ENCODE measurements at regions not wholly inside any gene's neighbourhood (a gene's known extent, or its start where the extent isn't known, plus 50 kb on each side); places are given as distances from the start of the nearest gene placed in this dataset.

- no peak overlapping the region for H2AFZ ChIP-seq (ENCODE audit: low read length)
- no peaks in the 10 kb centered on the region for H4K20me1 ChIP-seq (ENCODE audit: insufficient read depth, low read length)
- H3K9me3 ChIP-seq (ENCODE audit: low read length), result no peaks in the 10 kb centered on the region
- no peaks in the 10 kb centered on the region for H3K36me3 ChIP-seq (ENCODE audit: insufficient read depth, low read length)
- H3K27ac ChIP-seq (ENCODE audit: low read depth, low read length, poor library complexity, severe bottlenecking), result no peak overlapping the region
- H3K4me3 ChIP-seq (ENCODE audit: low read depth, low read length, poor library complexity, severe bottlenecking), result no peak overlapping the region
- no peaks in the 10 kb centered on the region for H3K4me1 ChIP-seq (ENCODE audit: insufficient read depth, low read length, severe bottlenecking)
- H3K27me3 ChIP-seq (ENCODE audit: insufficient read depth, low read length), result no peaks in the 10 kb centered on the region
- no peaks in the 10 kb centered on the region for H3K9me2 ChIP-seq (ENCODE audit: low read depth, low read length)
- TF ChIP-seq, protein P1, sequence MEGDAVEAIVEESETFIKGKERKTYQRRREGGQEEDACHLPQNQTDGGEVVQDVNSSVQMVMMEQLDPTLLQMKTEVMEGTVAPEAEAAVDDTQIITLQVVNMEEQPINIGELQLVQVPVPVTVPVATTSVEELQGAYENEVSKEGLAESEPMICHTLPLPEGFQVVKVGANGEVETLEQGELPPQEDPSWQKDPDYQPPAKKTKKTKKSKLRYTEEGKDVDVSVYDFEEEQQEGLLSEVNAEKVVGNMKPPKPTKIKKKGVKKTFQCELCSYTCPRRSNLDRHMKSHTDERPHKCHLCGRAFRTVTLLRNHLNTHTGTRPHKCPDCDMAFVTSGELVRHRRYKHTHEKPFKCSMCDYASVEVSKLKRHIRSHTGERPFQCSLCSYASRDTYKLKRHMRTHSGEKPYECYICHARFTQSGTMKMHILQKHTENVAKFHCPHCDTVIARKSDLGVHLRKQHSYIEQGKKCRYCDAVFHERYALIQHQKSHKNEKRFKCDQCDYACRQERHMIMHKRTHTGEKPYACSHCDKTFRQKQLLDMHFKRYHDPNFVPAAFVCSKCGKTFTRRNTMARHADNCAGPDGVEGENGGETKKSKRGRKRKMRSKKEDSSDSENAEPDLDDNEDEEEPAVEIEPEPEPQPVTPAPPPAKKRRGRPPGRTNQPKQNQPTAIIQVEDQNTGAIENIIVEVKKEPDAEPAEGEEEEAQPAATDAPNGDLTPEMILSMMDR (IDR thresholded peaks at IDR 0.05; ENCODE audit: low read length), result no peak
- TF ChIP-seq EZH2 (IDR thresholded peaks at IDR 0.05; ENCODE audit: borderline replicate concordance, low read length), result no peak
- H3F3A ChIP-seq (ENCODE audit: insufficient read depth, low read length), result no peaks in the 10 kb centered on the region
- no peak overlapping the region for H3K9ac ChIP-seq (ENCODE audit: low read length)
- no peak overlapping the region for H3K4me2 ChIP-seq (ENCODE audit: low read length)
- H3K79me2 ChIP-seq (ENCODE audit: insufficient read depth, low read length), result no peaks in the 10 kb centered on the region
These were observed 201.4 kb upstream of the DDX18 start for GRCh38 chr2:117613101-117613500.

DNA sequence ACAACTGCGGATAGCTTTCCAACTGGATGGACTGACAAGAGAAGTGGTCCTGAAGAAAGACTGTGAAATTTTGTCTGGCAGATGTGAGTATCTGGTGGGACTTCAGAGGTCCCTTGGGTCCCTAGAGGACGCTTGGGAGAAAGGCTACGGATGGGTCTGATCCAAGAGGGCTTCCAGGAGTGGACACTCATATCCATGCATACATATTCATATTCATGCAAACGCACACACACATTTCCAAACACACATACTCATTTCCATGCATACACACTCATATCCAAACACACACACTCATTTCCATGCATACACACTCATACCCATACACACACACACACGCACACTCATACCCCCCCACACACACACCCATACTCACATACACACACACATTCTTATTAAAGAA, 200.2 kb upstream of the DDX18 start:
- H3F3A ChIP-seq (ENCODE audit: insufficient read depth, low read length), result no peaks in the 10 kb centered on the region
- H3K9ac ChIP-seq (ENCODE audit: low read length), result no peak overlapping the region
- no peaks in the 10 kb centered on the region for H3K4me1 ChIP-seq (ENCODE audit: insufficient read depth, low read length, severe bottlenecking)
- no peak overlapping the region for H3K4me3 ChIP-seq (ENCODE audit: low read depth, low read length, poor library complexity, severe bottlenecking)
- H3K9me3 ChIP-seq (ENCODE audit: low read length), result no peaks in the 10 kb centered on the region
- no peaks in the 10 kb centered on the region for H4K20me1 ChIP-seq (ENCODE audit: insufficient read depth, low read length)
- no peaks in the 10 kb centered on the region for H3K79me2 ChIP-seq (ENCODE audit: insufficient read depth, low read length)
- H3K4me2 ChIP-seq (ENCODE audit: low read length), result no peak overlapping the region
- no peaks in the 10 kb centered on the region for H3K36me3 ChIP-seq (ENCODE audit: insufficient read depth, low read length)
- no peak overlapping the region for H2AFZ ChIP-seq (ENCODE audit: low read length)
- H3K9me2 ChIP-seq (ENCODE audit: low read depth, low read length), result no peaks in the 10 kb centered on the region
- H3K27me3 ChIP-seq (ENCODE audit: insufficient read depth, low read length), result no peaks in the 10 kb centered on the region
- TF ChIP-seq, protein P1 (IDR thresholded peaks at IDR 0.05; ENCODE audit: low read length), result no peak
- no peak for TF ChIP-seq EZH2 (IDR thresholded peaks at IDR 0.05; ENCODE audit: borderline replicate concordance, low read length)
- H3K27ac ChIP-seq (ENCODE audit: low read depth, low read length, poor library complexity, severe bottlenecking), result no peak overlapping the region

DNA sequence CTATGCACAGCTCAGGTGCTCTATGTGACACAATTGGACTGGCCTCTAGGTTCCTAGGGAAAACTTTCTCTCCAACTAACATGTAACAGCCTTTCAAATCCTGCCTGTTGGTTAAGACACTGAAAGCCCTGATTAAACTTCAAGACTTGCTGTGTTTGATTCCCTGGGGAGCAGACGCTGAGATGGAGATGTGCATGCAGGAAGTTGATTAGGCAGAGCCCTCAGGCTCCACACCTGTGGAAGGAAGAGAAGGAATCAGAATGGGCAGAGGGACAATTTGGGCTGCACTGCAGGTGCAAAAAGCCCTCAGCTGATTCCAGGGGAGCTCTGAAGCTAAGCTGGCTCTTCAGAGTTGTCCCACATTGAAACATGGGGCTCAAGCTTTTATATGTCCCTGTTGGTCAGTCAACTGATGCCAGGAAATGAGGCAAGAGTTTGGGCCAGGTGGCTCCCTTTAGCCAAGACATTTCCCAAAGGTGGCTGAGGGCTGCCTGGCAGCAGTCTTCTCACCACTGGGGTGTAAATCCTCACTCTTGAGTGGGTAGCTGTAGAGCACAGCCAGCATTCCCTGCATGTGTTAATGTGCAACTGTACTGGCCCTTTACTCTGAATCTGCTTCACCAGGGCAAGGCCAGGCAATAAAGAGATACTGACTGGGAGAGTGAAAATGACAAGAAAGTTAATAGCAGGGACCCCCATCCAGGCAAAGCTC, 199.5 kb upstream of the DDX18 start:
- no peaks in the 10 kb centered on the region for H3K36me3 ChIP-seq (ENCODE audit: insufficient read depth, low read length)
- no peaks in the 10 kb centered on the region for H3K27me3 ChIP-seq (ENCODE audit: insufficient read depth, low read length)
- no peaks in the 10 kb centered on the region for H3K9me3 ChIP-seq (ENCODE audit: low read length)
- H3K4me3 ChIP-seq (ENCODE audit: low read depth, low read length, poor library complexity, severe bottlenecking), result no peak overlapping the region
- no peak overlapping the region for H3K27ac ChIP-seq (ENCODE audit: low read depth, low read length, poor library complexity, severe bottlenecking)
- no peaks in the 10 kb centered on the region for H3F3A ChIP-seq (ENCODE audit: insufficient read depth, low read length)
- H3K4me1 ChIP-seq (ENCODE audit: insufficient read depth, low read length, severe bottlenecking), result no peaks in the 10 kb centered on the region
- H3K9ac ChIP-seq (ENCODE audit: low read length), result no peak overlapping the region
- H3K4me2 ChIP-seq (ENCODE audit: low read length), result no peak overlapping the region
- no peaks in the 10 kb centered on the region for H3K9me2 ChIP-seq (ENCODE audit: low read depth, low read length)
- no peaks in the 10 kb centered on the region for H3K79me2 ChIP-seq (ENCODE audit: insufficient read depth, low read length)
- no peak overlapping the region for H2AFZ ChIP-seq (ENCODE audit: low read length)
- no peaks in the 10 kb centered on the region for H4K20me1 ChIP-seq (ENCODE audit: insufficient read depth, low read length)
- no peak for TF ChIP-seq EZH2 (IDR thresholded peaks at IDR 0.05; ENCODE audit: borderline replicate concordance, low read length)
- TF ChIP-seq, protein P1 (IDR thresholded peaks at IDR 0.05; ENCODE audit: low read length), result no peak
